HG03565 (cell line): ENCODE measurements at regions not wholly inside any gene's neighbourhood (a gene's known extent, or its start where the extent isn't known, plus 50 kb on each side); places are given as distances from the start of the nearest gene placed in this dataset.
"Not testable (repeated sequence)": the region's sequence is repeated elsewhere in the genome, so short reads cannot be mapped to it uniquely, and the experiment has no call there.

Source experiments
- ATAC-seq: cut with Tn5 transposase; IDR thresholded peaks from one replicate; pipeline ENCODE4 v1.9.1; 2021; ENCODE audit warnings: mild to moderate bottlenecking, moderate library complexity; ENCODE audit not compliant: unreplicated experiment

GRCh38 chr2:142718576-142719155 lies 158.8 kb upstream of the KYNU start:
- no peak for ATAC-seq

GRCh38 chr2:142716463-142717242 lies 160.8 kb upstream of the KYNU start:
- no peak for ATAC-seq

- peak; percentile 85 for ATAC-seq
These were observed 162.9 kb upstream of the KYNU start for GRCh38 chr2:142714600-142714999.

GRCh38 chr2:142710336-142710735 lies 167.1 kb upstream of the KYNU start:
- ATAC-seq, result no peak

- no peak for ATAC-seq
These were observed 170.1 kb upstream of the KYNU start for GRCh38 chr2:142707318-142707717.

GRCh38 chr2:142702397-142702796 lies 175.1 kb upstream of the KYNU start:
- not testable (repeated sequence) for ATAC-seq

GRCh38 chr2:142695350-142696257 lies 181.9 kb upstream of the KYNU start:
- not testable (repeated sequence) for ATAC-seq

GRCh38 chr2:142694282-142694681 lies 183.2 kb upstream of the KYNU start:
- no peak for ATAC-seq

GRCh38 chr2:142693171-142693950 lies 184.1 kb upstream of the KYNU start:
- ATAC-seq, result no peak

- ATAC-seq, result no peak
These were observed 188.4 kb upstream of the KYNU start for GRCh38 chr2:142688856-142689605.

GRCh38 chr2:142687509-142687908 lies 190.0 kb upstream of the KYNU start:
- no peak for ATAC-seq

- ATAC-seq, result no peak
These were observed 190.4 kb upstream of the KYNU start for GRCh38 chr2:142687075-142687474.

GRCh38 chr2:142684667-142685066 lies 192.8 kb upstream of the KYNU start:
- no peak for ATAC-seq

- ATAC-seq, result no peak
These were observed 194.9 kb upstream of the KYNU start for GRCh38 chr2:142682528-142682927.

- no peak for ATAC-seq
These were observed 195.5 kb upstream of the KYNU start for GRCh38 chr2:142681952-142682351.

GRCh38 chr2:142678164-142678563 lies 199.3 kb upstream of the KYNU start:
- no peak for ATAC-seq

- no peak for ATAC-seq
These were observed 202.1 kb upstream of the KYNU start for GRCh38 chr2:142675398-142675797.

- no peak for ATAC-seq
These were observed 203.6 kb upstream of the KYNU start for GRCh38 chr2:142673836-142674235.

- no peak for ATAC-seq
These were observed 204.8 kb upstream of the KYNU start for GRCh38 chr2:142672698-142673097.

- ATAC-seq, result no peak
These were observed 207.1 kb upstream of the KYNU start for GRCh38 chr2:142670362-142670761.
